ENCODE measurements at regions not wholly inside any gene's neighbourhood (a gene's known extent, or its start where the extent isn't known, plus 50 kb on each side); places are given as distances from the start of the nearest gene placed in this dataset.

GRCh38 chr7:25771491-25771890, 380.5 kb upstream of the NFE2L3 start:
- TF ChIP-seq GATA1 (IDR thresholded peaks at IDR 0.05; ENCODE audit: low read depth, low read length): no peak
- TF ChIP-seq POLR2A (IDR thresholded peaks at IDR 0.05; ENCODE audit: low read length): no peak

All from erythroblast (primary cell).